HCT116 (cell line): ENCODE measurements at regions not wholly inside any gene's neighbourhood (a gene's known extent, or its start where the extent isn't known, plus 50 kb on each side); places are given as distances from the start of the nearest gene placed in this dataset.

ENCODE experiments used
- ATAC-seq: fragments of 200-7000 bp; cut with Tn5 transposase; 2 replicates; pipeline ENCODE4 v1.9.1; 2020; ENCODE audit warnings: mild to moderate bottlenecking, moderate library complexity
- BruUV-seq: library from RNA; stranded (reverse); fragments of 400-500 nt; replicated peaks from 2 replicates; lab custom pipeline; 2021; lab: Mats Ljungman, UMichigan
- CTCF ChIA-PET: fragments of 300-600 bp; sonication (Branson Sonifier 250); formaldehyde crosslinking; loops from one replicate; lab custom pipeline; 2021; ENCODE audit warnings: antibody characterized with exemption; lab: Charles Lee
- POLR2A ChIA-PET: fragments of 300-600, 350-600 bp; sonication (Branson Sonifier 250); formaldehyde crosslinking; loops from one replicate; lab custom pipeline; 2021; ENCODE audit warnings: antibody characterized with exemption; lab: Charles Lee
- RAD21 ChIA-PET, 2 experiments: fragments of 300-600 bp; sonication (Branson Sonifier 250); formaldehyde crosslinking; loops; one replicate each; lab custom pipeline; 2023; ENCODE audit warnings: low total read pairs in 2 of 2; ENCODE audit not compliant: uncharacterized antibody in 2 of 2, unreplicated experiment in 2 of 2, low non-redundant PET in 1 of 2; lab: Charles Lee
- DNase-seq: peaks from one replicate; pipeline ENCODE4 v3.0.0-alpha.2; 2010; ENCODE audit warnings: low read depth, low spot score
- H2AFZ ChIP-seq: fragments of 200-600 bp; shearing (Covaris generic), sonication (generic); 2 replicates; pipeline ENCODE4 v1.6.1; 2017; ENCODE audit warnings: low read depth, mixed run types, mixed read lengths, antibody characterized with exemption, low read length; ENCODE audit not compliant: poor library complexity, severe bottlenecking
- H3K27ac ChIP-seq: 2 replicates; pipeline ENCODE4 v1.5.1; 2012; ENCODE audit warnings: low read depth, low read length
- H3K27me3 ChIP-seq: fragments of 200-600 bp; sonication (generic); 2 replicates; pipeline ENCODE4 v1.6.1; 2016; ENCODE audit warnings: mixed run types, low read length, mixed read lengths; ENCODE audit not compliant: insufficient read depth
- H3K36me3 ChIP-seq, 2 experiments: fragments of 200-500 bp in 1 of 2; fragments of 200-600 bp in 1 of 2; sonication (Bioruptor generic) in 1 of 2; sonication (generic) in 1 of 2; 2 replicates each; pipeline versions ENCODE4 v1.5.1 to v1.6.1; 2014 to 2016; ENCODE audit warnings: low read length in 2 of 2, inconsistent platforms in 1 of 2, mixed read lengths in 1 of 2, mixed run types in 1 of 2; ENCODE audit not compliant: insufficient read depth in 2 of 2, control insufficient read depth in 1 of 2
- H3K4me1 ChIP-seq, 2 experiments: fragments of 200-600 bp in 1 of 2; sonication (generic) in 1 of 2; 2 replicates each; pipeline versions ENCODE4 v1.5.1 to v1.6.1; 2012 to 2017; ENCODE audit warnings: low read length in 2 of 2, inconsistent platforms in 1 of 2, mild to moderate bottlenecking in 1 of 2, mixed read lengths in 1 of 2, mixed run types in 1 of 2, moderate library complexity in 1 of 2; ENCODE audit not compliant: insufficient read depth in 2 of 2, control insufficient read depth in 1 of 2
- H3K4me2 ChIP-seq: fragments of 200-600 bp; sonication (generic); 2 replicates; pipeline ENCODE4 v1.6.1; 2017; ENCODE audit warnings: mixed run types, low read length, mixed read lengths
- H3K4me3 ChIP-seq, 2 experiments: fragments of 200-600 bp in 1 of 2; sonication (generic) in 1 of 2; replicated peaks in 1 of 2; 2 replicates each; pipeline ENCODE4 v1.5.1; 2011 to 2016; ENCODE audit warnings: low read length in 2 of 2, control low read depth in 1 of 2, low read depth in 1 of 2, mild to moderate bottlenecking in 1 of 2, mixed read lengths in 1 of 2, mixed run types in 1 of 2
- H3K79me2 ChIP-seq: fragments of 200-600 bp; sonication (generic); 2 replicates; pipeline ENCODE4 v1.6.1; 2017; ENCODE audit warnings: mild to moderate bottlenecking, mixed run types, low read length, moderate library complexity, mixed read lengths; ENCODE audit not compliant: insufficient read depth
- H3K9ac ChIP-seq: fragments of 200-600 bp; sonication (generic); 2 replicates; pipeline ENCODE4 v1.6.1; 2016; ENCODE audit warnings: low read length, mixed read lengths
- H3K9me2 ChIP-seq: fragments of 200-600 bp; sonication (generic), shearing (Covaris generic); 2 replicates; pipeline ENCODE4 v1.6.1; 2017; ENCODE audit warnings: mixed run types, mild to moderate bottlenecking, moderate library complexity; ENCODE audit not compliant: insufficient read depth
- H3K9me3 ChIP-seq, 2 experiments: fragments of 200-500 bp in 1 of 2; fragments of 200-600 bp in 1 of 2; sonication (Bioruptor generic) in 1 of 2; sonication (generic) in 1 of 2; 2 replicates each; pipeline ENCODE4 v1.6.1; 2014 to 2017; ENCODE audit warnings: low read length in 2 of 2, mixed read lengths in 2 of 2, inconsistent platforms in 1 of 2, low read depth in 1 of 2, mild to moderate bottlenecking in 1 of 2, mixed run types in 1 of 2, moderate library complexity in 1 of 2; ENCODE audit not compliant: control insufficient read depth in 1 of 2, insufficient read depth in 1 of 2
- H4K20me1 ChIP-seq: fragments of 200-600 bp; sonication (generic), shearing (Covaris generic); 2 replicates; pipeline ENCODE4 v1.6.1; 2017; ENCODE audit warnings: mixed run types, mild to moderate bottlenecking, moderate library complexity; ENCODE audit not compliant: insufficient read depth
- CBX3 ChIP-seq: IDR thresholded peaks from 2 replicates; pipeline ENCODE4 v1.6.1; 2012; ENCODE audit warnings: low read depth
- EGR1 ChIP-seq: IDR thresholded peaks from 2 replicates; pipeline ENCODE4 v1.6.1; 2012; ENCODE audit warnings: low read depth
- POLR2A ChIP-seq: IDR thresholded peaks from 2 replicates; pipeline ENCODE4 v1.7.0; 2011; ENCODE audit warnings: borderline replicate concordance; ENCODE audit not compliant: insufficient read depth, insufficient read length; ENCODE audit errors: extremely low read depth
- RAD21 ChIP-seq: IDR thresholded peaks from 2 replicates; pipeline ENCODE4 v1.6.1; 2012; ENCODE audit warnings: low read depth, mild to moderate bottlenecking
- SP1 ChIP-seq: IDR thresholded peaks from 2 replicates; pipeline ENCODE4 v1.6.1; 2012; ENCODE audit warnings: low read depth
- SRF ChIP-seq: IDR thresholded peaks from 2 replicates; pipeline ENCODE4 v1.6.1; 2012; ENCODE audit warnings: low read depth
- ZFX ChIP-seq: fragments of 450-650 bp; IDR thresholded peaks from 2 replicates; pipeline ENCODE4 v1.6.1; 2017
- ZNF274 ChIP-seq: fragments of 200-500 bp; sonication (Bioruptor generic); IDR thresholded peaks from 2 replicates; pipeline ENCODE4 v1.6.1; 2014; ENCODE audit warnings: mild to moderate bottlenecking, low read depth, low read length, inconsistent platforms
- intact Hi-C: fragments of 100-400 bp; cut with micrococcal nuclease; formaldehyde crosslinking; loops from 2 replicates; pipeline ENCODE4 v1.10.0; 2022
- TF ChIP-seq, protein P1 (sequence below): IDR thresholded peaks from 2 replicates; pipeline ENCODE4 v1.6.1; 2012

- H3K4me1 ChIP-seq: no peaks in the 10 kb centered on the region
- H3K27ac ChIP-seq: no peak overlapping the region
- H3K27me3 ChIP-seq: no peaks in the 10 kb centered on the region
- ChIA-PET RAD21 (no interaction called here), POLR2A (no interaction called here), CTCF (no interaction called here)
- H4K20me1 ChIP-seq: no peaks in the 10 kb centered on the region
- no peaks in the 10 kb centered on the region; a peak in 1 of 4 replicates for H3K9me3 ChIP-seq
- intact Hi-C loops: no loop called here
- DNase-seq: no peak
- H3K9ac ChIP-seq: no peak overlapping the region
- BruUV-seq: no TSS peak
- no peaks in the 10 kb centered on the region for H3K9me2 ChIP-seq
- TF ChIP-seq EGR1 (no peak), SP1 (no peak), ZFX (no peak), POLR2A (no peak), CBX3 (no peak), RAD21 (no peak)
- TF ChIP-seq, protein P1, sequence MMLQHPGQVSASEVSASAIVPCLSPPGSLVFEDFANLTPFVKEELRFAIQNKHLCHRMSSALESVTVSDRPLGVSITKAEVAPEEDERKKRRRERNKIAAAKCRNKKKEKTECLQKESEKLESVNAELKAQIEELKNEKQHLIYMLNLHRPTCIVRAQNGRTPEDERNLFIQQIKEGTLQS: no peak
- TF ChIP-seq, all 23 proteins: peak for 0
- Histone ChIP-seq H3K4me2 (no peak overlapping the region), H3K79me2 (no peaks in the 10 kb centered on the region), H2AFZ (no peak overlapping the region), H3K4me3 (no peak overlapping the region), H3K36me3 (no peaks in the 10 kb centered on the region)
- ATAC-seq: no peak
Measured at GRCh38 chr20:60254901-60255411, 296.7 kb downstream of the CDH26 start.

GRCh38 chr20:60255415-60255814 lies 297.2 kb downstream of the CDH26 start:
- ATAC-seq (no peak), DNase-seq (no peak)
- no peak overlapping the region for H3K27ac ChIP-seq
- TF ChIP-seq SRF (no peak), ZNF274 (no peak)
- H3K4me2 ChIP-seq: no peak overlapping the region
- H3K9ac ChIP-seq: no peak overlapping the region
- H3K36me3 ChIP-seq: no peaks in the 10 kb centered on the region
- no peaks in the 10 kb centered on the region; a peak in 1 of 4 replicates for H3K9me3 ChIP-seq
- H3K27me3 ChIP-seq: no peaks in the 10 kb centered on the region
- ChIA-PET POLR2A (no interaction called here), CTCF (no interaction called here), RAD21 (no interaction called here)
- H3K9me2 ChIP-seq: no peaks in the 10 kb centered on the region
- no TSS peak for BruUV-seq
- H2AFZ ChIP-seq: no peak overlapping the region
- no peaks in the 10 kb centered on the region for H3K4me1 ChIP-seq
- no peaks in the 10 kb centered on the region for H4K20me1 ChIP-seq
- no peaks in the 10 kb centered on the region for H3K79me2 ChIP-seq
- H3K4me3 ChIP-seq: no peak overlapping the region
- intact Hi-C loops: no loop called here
